BE2C (cell line): ENCODE measurements at regions not wholly inside any gene's neighbourhood (a gene's known extent, or its start where the extent isn't known, plus 50 kb on each side); places are given as distances from the start of the nearest gene placed in this dataset.

Source experiments
- DNase-seq: peaks from one replicate; pipeline ENCODE4 v3.0.0-alpha.2; 2020
- H3K27me3 ChIP-seq: fragments of 250-450 bp; sonication (Bioruptor Pico); 2 replicates; pipeline ENCODE4 v1.5.1; 2020; ENCODE audit warnings: mild to moderate bottlenecking
- H3K36me3 ChIP-seq: fragments of 250-450 bp; sonication (Bioruptor Pico); 2 replicates; pipeline ENCODE4 v1.5.1; 2020; ENCODE audit warnings: mild to moderate bottlenecking
- H3K4me1 ChIP-seq: fragments of 250-450 bp; sonication (Bioruptor Pico); 2 replicates; pipeline ENCODE4 v1.5.1; 2020
- H3K4me3 ChIP-seq: 2 replicates; pipeline ENCODE4 v1.5.1; 2011; ENCODE audit warnings: low read depth, low read length
- H3K9me3 ChIP-seq: fragments of 250-450 bp; sonication (Bioruptor Pico); 2 replicates; pipeline ENCODE4 v1.5.1; 2020
- CTCF ChIP-seq: IDR thresholded peaks from 2 replicates; pipeline ENCODE4 v1.5.1; 2012; ENCODE audit warnings: mild to moderate bottlenecking, low read depth, low read length

- no peak overlapping the region for H3K4me3 ChIP-seq
- H3K9me3 ChIP-seq = no peaks in the 10 kb centered on the region
- H3K4me1 ChIP-seq = no peaks in the 10 kb centered on the region
- H3K27me3 ChIP-seq = no peaks in the 10 kb centered on the region
- no peak for TF ChIP-seq CTCF
- no peak for DNase-seq
- no peaks in the 10 kb centered on the region for H3K36me3 ChIP-seq
Observed at GRCh38 chr2:200131307-200131706, 175.2 kb upstream of the SPATS2L start.

- H3K27me3 ChIP-seq = no peaks in the 10 kb centered on the region
- no peak overlapping the region for H3K4me3 ChIP-seq
- no peak for DNase-seq
- no peaks in the 10 kb centered on the region for H3K36me3 ChIP-seq
- no peaks in the 10 kb centered on the region for H3K9me3 ChIP-seq
- H3K4me1 ChIP-seq = no peaks in the 10 kb centered on the region
- TF ChIP-seq CTCF = no peak
Observed at GRCh38 chr2:200135082-200135481, 171.4 kb upstream of the SPATS2L start.

GRCh38 chr2:200136655-200137054 lies 169.8 kb upstream of the SPATS2L start:
- no peaks in the 10 kb centered on the region for H3K36me3 ChIP-seq
- H3K27me3 ChIP-seq = no peaks in the 10 kb centered on the region
- no peak overlapping the region for H3K4me3 ChIP-seq
- H3K4me1 ChIP-seq = no peaks in the 10 kb centered on the region
- TF ChIP-seq CTCF = no peak
- DNase-seq = no peak
- H3K9me3 ChIP-seq = no peaks in the 10 kb centered on the region

GRCh38 chr2:200137271-200137670 lies 169.2 kb upstream of the SPATS2L start:
- no peak for DNase-seq
- no peaks in the 10 kb centered on the region for H3K27me3 ChIP-seq
- no peaks in the 10 kb centered on the region for H3K4me1 ChIP-seq
- TF ChIP-seq CTCF = no peak
- H3K36me3 ChIP-seq = no peaks in the 10 kb centered on the region
- H3K9me3 ChIP-seq = no peaks in the 10 kb centered on the region
- H3K4me3 ChIP-seq = no peak overlapping the region

- no peaks in the 10 kb centered on the region for H3K4me1 ChIP-seq
- no peaks in the 10 kb centered on the region for H3K27me3 ChIP-seq
- no peak for TF ChIP-seq CTCF
- DNase-seq = no peak
- H3K9me3 ChIP-seq = no peaks in the 10 kb centered on the region
- no peaks in the 10 kb centered on the region for H3K36me3 ChIP-seq
- H3K4me3 ChIP-seq = no peak overlapping the region
Observed at GRCh38 chr2:200137691-200138090, 168.8 kb upstream of the SPATS2L start.

GRCh38 chr2:200138391-200139124 lies 167.9 kb upstream of the SPATS2L start:
- Histone ChIP-seq H3K4me3 (no peak overlapping the region), H3K27me3 (no peaks in the 10 kb centered on the region), H3K9me3 (no peaks in the 10 kb centered on the region), H3K36me3 (no peaks in the 10 kb centered on the region), H3K4me1 (no peaks in the 10 kb centered on the region)
- no peak for DNase-seq
- TF ChIP-seq CTCF = no peak
